ENCODE measurements at regions not wholly inside any gene's neighbourhood (a gene's known extent, or its start where the extent isn't known, plus 50 kb on each side); places are given as distances from the start of the nearest gene placed in this dataset.
"Not testable (repeated sequence)": the region's sequence is repeated elsewhere in the genome, so short reads cannot be mapped to it uniquely, and the experiment has no call there.

DNA sequence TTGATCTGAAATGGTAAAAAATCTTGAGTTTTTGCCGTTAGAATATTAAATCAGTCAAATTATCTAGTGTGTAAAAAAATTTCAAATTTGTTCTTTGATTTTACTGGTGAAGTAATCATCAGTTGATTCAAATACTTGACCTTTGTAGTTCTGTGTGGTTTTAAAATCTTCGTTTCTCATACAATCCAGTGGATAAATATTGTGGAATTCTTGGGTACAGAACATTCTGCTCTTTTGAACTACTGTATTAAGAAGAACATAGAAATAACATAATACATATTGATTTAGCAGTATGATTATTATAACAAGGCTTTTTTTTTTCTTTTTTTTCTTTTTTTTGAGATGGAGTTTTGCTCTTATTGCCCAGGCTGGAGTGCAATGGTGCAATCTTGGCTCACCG lies 491.8 kb downstream of the CD109 start:
- ChIA-PET POLR2A (no interaction called here), CTCF (no interaction called here)
- no peak for DNase-seq
- Mint-ChIP-seq H3K36me3 (ENCODE audit: low read depth) (no peaks in the 10 kb centered on the region), H3K9me3 (ENCODE audit: insufficient read depth) (no peaks in the 10 kb centered on the region), H3K4me3 (no peak overlapping the region), H3K4me1 (ENCODE audit: low read depth) (no peaks in the 10 kb centered on the region), H3K27me3 (ENCODE audit: low read depth) (no peaks in the 10 kb centered on the region), H3K27ac (no peak overlapping the region)
- ATAC-seq: no peak

DNA sequence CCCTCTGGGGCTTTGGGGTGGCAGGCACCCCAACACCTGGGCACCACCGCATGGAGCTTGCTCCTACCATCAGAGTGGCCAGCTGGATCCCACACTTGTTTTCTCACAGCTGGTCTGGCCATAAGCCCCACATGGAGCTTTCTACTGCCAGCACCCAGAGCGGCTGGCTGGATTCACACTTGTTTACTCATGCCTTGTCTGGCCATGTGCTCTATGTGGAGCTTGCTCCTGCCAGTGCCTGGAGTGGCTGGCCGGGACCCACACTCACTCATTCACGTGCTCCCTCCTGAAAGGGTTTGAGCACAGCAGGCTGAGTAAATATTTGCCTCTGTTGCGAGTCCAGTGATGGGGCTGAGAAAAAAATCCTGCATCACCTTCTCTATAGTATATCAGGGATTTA lies 487.0 kb downstream of the CD109 start:
- no peak overlapping the region for H3K27ac Mint-ChIP-seq

DNA sequence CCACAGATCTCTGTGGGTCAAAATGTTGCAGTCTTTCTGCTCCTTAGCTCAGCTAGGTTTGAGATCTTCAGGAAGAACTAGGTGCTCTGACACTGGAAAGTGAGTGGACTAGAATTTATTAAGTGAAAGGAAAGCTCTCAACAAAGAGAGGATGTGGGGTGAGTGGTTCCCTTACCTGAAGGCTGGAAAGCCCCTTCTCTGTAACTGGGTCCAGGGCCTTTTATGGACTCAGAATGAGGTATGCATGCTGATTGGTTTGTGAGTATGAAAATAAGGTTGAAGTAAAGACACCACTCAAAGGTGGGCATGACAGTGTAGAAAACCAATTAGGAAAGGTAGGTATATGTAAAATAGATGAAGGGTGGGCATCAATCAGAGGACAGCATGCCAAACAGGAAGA lies 485.5 kb downstream of the CD109 start:
- no peak overlapping the region for H3K27ac Mint-ChIP-seq
- ATAC-seq: no peak
- H3K4me3 Mint-ChIP-seq: no peak overlapping the region
- ChIA-PET CTCF (no interaction called here), POLR2A (no interaction called here)
- H3K27me3 Mint-ChIP-seq (ENCODE audit: low read depth): no peaks in the 10 kb centered on the region
- H3K9me3 Mint-ChIP-seq (ENCODE audit: insufficient read depth): no peaks in the 10 kb centered on the region
- H3K4me1 Mint-ChIP-seq (ENCODE audit: low read depth): no peaks in the 10 kb centered on the region
- no peaks in the 10 kb centered on the region for H3K36me3 Mint-ChIP-seq (ENCODE audit: low read depth)
- DNase-seq: no peak

More for the DNA sequence above, 487.0 kb downstream of the CD109 start:
- H3K27me3 Mint-ChIP-seq (ENCODE audit: low read depth): no peaks in the 10 kb centered on the region
- no peak overlapping the region for H3K4me3 Mint-ChIP-seq
- H3K9me3 Mint-ChIP-seq (ENCODE audit: insufficient read depth): no peaks in the 10 kb centered on the region
- no peaks in the 10 kb centered on the region for H3K4me1 Mint-ChIP-seq (ENCODE audit: low read depth)
- CTCF ChIA-PET: no interaction called here
- no peak for ATAC-seq
- POLR2A ChIA-PET: no interaction called here
- no peaks in the 10 kb centered on the region for H3K36me3 Mint-ChIP-seq (ENCODE audit: low read depth)
- DNase-seq: no peak

DNA sequence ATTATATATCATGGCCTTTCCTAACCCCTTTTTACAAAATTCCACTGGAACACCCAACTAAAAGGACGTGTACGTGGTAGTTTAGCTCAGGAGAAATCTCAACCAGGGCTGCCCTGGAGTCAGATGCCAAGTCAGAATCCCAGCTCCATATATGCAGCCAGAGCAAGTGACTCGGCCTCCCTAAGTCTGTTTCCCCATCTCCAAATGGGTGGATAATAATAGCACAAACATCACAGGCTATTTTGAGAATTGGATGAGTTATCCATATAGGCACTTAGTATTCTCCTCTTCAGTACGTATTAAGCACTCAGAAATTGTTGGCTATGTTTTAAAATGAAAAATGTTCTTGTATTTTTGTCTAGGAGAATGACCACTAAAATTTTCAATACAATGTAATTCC lies 481.5 kb downstream of the CD109 start:
- ATAC-seq (no peak), DNase-seq (no peak)
- Mint-ChIP-seq H3K36me3 (ENCODE audit: low read depth) (no peaks in the 10 kb centered on the region), H3K27me3 (ENCODE audit: low read depth) (no peaks in the 10 kb centered on the region), H3K4me3 (no peak overlapping the region), H3K27ac (no peak overlapping the region), H3K4me1 (ENCODE audit: low read depth) (no peaks in the 10 kb centered on the region), H3K9me3 (ENCODE audit: insufficient read depth) (no peaks in the 10 kb centered on the region)
- ChIA-PET POLR2A (no interaction called here), CTCF (no interaction called here)

DNA sequence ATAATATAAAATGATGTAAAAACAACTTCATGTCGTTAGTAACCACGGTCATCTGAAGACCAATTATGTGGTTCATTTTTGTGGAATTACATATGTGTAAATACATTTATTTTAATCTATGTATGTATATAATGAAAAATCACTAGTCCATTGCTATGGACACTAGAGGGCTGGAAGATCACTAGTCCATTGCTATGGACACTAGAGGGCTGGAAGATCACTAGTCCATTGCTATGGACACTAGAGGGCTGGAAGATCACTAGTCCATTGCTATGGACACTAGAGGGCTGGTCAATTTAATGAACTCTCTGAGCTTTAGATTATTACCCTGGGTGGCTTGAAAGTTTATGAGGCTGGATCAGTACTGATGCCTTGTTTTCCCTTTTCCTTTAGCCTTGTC lies 474.5 kb downstream of the CD109 start:
- POLR2A ChIA-PET; H3K9me3 Mint-ChIP-seq (ENCODE audit: insufficient read depth); DNase-seq; H3K27ac Mint-ChIP-seq; H3K36me3 Mint-ChIP-seq (ENCODE audit: low read depth); CTCF ChIA-PET; H3K27me3 Mint-ChIP-seq (ENCODE audit: low read depth); ATAC-seq; H3K4me3 Mint-ChIP-seq; H3K4me1 Mint-ChIP-seq (ENCODE audit: low read depth): not testable (repeated sequence)

DNA sequence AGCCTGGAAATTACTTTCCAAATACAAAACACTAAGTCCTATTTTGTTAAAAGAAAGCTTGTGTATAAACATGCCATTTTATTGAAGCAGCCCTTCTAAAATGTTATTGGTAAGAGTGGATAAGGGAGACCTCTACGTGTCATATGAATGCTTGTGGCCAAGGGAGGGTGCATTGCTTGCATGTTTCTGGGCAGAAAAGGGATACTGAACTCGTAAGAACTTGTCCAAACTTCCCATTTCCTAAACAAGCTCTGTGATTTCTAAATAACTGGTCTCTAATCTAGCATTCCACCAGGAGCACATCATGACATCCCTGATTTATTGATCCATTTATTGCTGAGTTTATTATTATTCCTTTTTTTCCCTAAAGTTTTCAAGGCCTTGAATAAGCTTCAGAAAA lies 474.1 kb downstream of the CD109 start:
- Mint-ChIP-seq H3K4me1 (ENCODE audit: low read depth) (no peaks in the 10 kb centered on the region), H3K9me3 (ENCODE audit: insufficient read depth) (no peaks in the 10 kb centered on the region), H3K27ac (no peak overlapping the region), H3K4me3 (no peak overlapping the region), H3K36me3 (ENCODE audit: low read depth) (no peaks in the 10 kb centered on the region), H3K27me3 (ENCODE audit: low read depth) (no peaks in the 10 kb centered on the region)
- ATAC-seq (no peak), DNase-seq (no peak)
- ChIA-PET POLR2A (no interaction called here), CTCF (no interaction called here)

DNA sequence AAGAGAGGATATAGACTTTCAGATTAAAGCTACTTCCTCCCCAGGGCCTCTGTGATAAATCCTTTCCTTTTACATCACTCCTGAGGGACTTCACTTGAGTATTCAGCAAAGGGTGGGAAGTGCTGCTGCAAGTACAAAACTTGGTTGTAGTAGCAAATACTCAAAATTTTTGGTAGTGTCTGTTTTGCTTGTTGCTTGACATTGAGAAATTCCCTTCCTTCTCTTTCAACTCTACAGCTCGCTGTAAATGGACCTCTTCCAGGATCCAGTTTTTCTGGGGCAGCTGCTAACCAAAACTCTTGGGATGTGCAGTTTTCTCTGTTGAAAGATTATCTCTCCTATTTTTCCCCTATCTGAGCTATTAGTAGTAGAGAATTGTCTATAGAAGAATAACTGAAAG lies 472.0 kb downstream of the CD109 start:
- H3K27ac Mint-ChIP-seq: no peak overlapping the region
- H3K4me3 Mint-ChIP-seq: no peak overlapping the region
- no peaks in the 10 kb centered on the region for H3K4me1 Mint-ChIP-seq (ENCODE audit: low read depth)
- no peaks in the 10 kb centered on the region for H3K36me3 Mint-ChIP-seq (ENCODE audit: low read depth)
- H3K9me3 Mint-ChIP-seq (ENCODE audit: insufficient read depth): no peaks in the 10 kb centered on the region
- ChIA-PET POLR2A (no interaction called here), CTCF (no interaction called here)
- ATAC-seq: no peak
- DNase-seq: no peak
- no peaks in the 10 kb centered on the region for H3K27me3 Mint-ChIP-seq (ENCODE audit: low read depth)

DNA sequence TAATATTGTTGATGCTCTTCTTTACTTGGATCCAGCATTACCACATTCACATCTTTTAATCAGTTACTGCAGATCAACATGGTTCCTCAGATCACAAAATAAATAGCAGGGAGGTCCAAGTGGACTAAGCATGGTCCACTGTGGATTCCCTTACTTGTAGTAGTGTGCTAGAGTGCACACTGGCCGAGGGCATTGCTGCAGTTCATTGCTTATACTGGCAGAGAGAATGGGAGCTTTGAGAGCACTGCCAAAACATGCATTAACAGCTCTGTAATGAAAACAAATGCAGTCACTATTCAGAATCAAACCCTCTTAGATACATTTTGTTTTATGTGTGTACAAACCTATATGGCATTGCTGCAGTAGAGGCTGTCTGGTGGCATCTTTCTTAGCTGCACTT lies 471.5 kb downstream of the CD109 start:
- Mint-ChIP-seq H3K27me3 (ENCODE audit: low read depth) (no peaks in the 10 kb centered on the region), H3K4me3 (no peak overlapping the region), H3K9me3 (ENCODE audit: insufficient read depth) (no peaks in the 10 kb centered on the region), H3K4me1 (ENCODE audit: low read depth) (no peaks in the 10 kb centered on the region), H3K36me3 (ENCODE audit: low read depth) (no peaks in the 10 kb centered on the region), H3K27ac (no peak overlapping the region)
- DNase-seq (no peak), ATAC-seq (no peak)
- CTCF ChIA-PET: no interaction called here
- POLR2A ChIA-PET: no interaction called here

DNA sequence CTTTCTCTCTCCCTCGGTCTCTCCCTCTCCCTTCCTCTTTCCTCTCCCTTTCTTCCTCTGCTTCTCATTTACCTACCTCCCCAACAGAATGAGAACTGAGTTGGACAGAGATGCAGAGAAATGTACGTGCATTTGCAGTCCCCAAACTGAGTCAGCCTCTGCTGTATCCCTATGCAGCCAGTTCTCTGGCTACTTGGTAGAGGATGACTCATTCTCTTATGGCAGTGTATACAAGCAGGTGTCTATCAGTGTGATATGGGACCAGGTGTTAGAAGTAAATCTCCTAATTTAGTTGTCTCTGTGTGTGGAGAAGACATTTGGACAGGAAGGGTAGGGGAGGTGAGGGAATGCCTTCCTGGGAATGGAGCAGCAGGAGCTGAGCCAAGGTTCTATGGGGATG lies 470.8 kb downstream of the CD109 start:
- ChIA-PET CTCF (no interaction called here), POLR2A (no interaction called here)
- no peaks in the 10 kb centered on the region for H3K9me3 Mint-ChIP-seq (ENCODE audit: insufficient read depth)
- no peaks in the 10 kb centered on the region for H3K36me3 Mint-ChIP-seq (ENCODE audit: low read depth)
- H3K4me3 Mint-ChIP-seq: no peak overlapping the region
- H3K27ac Mint-ChIP-seq: no peak overlapping the region
- DNase-seq: no peak
- ATAC-seq: no peak
- no peaks in the 10 kb centered on the region for H3K27me3 Mint-ChIP-seq (ENCODE audit: low read depth)
- H3K4me1 Mint-ChIP-seq (ENCODE audit: low read depth): no peaks in the 10 kb centered on the region

DNA sequence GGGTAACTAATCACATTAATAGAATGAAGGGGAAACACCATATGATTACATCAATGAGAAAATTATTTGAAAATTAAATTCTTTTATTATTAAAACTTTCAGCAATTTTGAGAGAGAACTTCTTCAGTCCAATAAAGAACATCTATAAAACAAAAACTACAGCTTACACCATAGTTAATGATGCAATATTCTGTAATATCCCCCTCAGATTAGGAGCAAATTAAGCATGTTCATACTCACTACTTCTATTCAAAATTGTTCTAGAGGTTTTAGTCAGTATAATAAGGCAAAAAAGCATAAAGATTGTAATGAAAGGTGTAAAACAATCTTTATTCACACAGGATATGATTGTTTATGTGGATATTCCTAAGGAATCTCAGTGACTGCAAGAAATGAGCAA lies 465.4 kb downstream of the CD109 start:
- Mint-ChIP-seq H3K27me3 (ENCODE audit: low read depth) (no peaks in the 10 kb centered on the region), H3K27ac (no peak overlapping the region), H3K4me1 (ENCODE audit: low read depth) (no peaks in the 10 kb centered on the region), H3K4me3 (no peak overlapping the region), H3K9me3 (ENCODE audit: insufficient read depth) (no peaks in the 10 kb centered on the region), H3K36me3 (ENCODE audit: low read depth) (no peaks in the 10 kb centered on the region)
- POLR2A ChIA-PET: no interaction called here
- CTCF ChIA-PET: no interaction called here
- DNase-seq: no peak
- no peak for ATAC-seq

DNA sequence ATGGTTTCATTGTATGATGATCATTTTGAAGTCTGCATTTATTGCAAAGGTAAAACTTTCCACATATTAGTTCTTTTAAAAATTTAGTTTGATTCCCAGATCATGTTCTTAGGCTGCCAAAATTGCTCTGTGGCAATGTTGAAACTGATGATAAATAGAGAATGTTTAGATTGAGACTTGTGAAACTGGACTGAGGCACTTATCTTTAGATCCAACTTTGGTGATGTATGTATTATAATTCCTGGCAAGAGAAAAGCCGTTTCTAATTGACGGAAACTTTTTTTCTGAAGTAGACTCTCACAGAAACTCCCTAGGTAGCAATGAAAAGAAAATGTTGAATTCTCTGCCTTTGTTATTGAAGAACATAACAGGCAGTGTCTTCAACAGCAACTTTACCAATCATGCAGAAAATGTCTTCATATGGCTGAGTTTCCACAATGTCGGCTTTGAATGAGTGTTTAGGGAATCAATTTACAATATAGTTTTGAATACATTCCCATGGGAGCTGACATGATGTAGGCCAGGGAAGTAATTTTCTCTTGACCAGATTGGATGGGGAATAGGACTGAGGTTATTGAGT lies 456.2 kb downstream of the CD109 start:
- DNase-seq: no peak
- ChIA-PET POLR2A (no interaction called here), CTCF (no interaction called here)

DNA sequence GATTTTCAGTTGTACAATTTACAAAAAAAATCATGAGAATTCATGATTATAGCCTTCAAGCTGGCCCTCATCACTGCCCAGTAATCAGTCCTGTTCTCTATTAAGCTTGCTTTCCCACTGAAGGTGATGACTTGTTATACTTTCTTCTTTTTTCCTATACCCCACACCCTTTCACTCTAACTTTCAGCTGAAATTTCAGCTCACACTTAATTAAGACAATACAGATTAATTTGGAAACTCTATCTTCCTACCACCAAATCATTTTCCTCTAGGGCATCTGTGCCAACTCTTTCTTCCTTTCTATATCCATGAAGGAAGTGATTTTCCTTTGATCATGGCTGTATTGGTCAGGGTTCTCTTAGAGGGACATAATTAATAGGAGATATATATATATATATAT lies 449.9 kb downstream of the CD109 start:
- DNase-seq: no peak
- ChIA-PET POLR2A (no interaction called here), CTCF (no interaction called here)
- H3K36me3 Mint-ChIP-seq (ENCODE audit: low read depth): no peaks in the 10 kb centered on the region
- no peak overlapping the region for H3K27ac Mint-ChIP-seq
- ATAC-seq: no peak
- no peak overlapping the region for H3K4me3 Mint-ChIP-seq
- H3K9me3 Mint-ChIP-seq (ENCODE audit: insufficient read depth): no peaks in the 10 kb centered on the region
- no peaks in the 10 kb centered on the region for H3K4me1 Mint-ChIP-seq (ENCODE audit: low read depth)
- H3K27me3 Mint-ChIP-seq (ENCODE audit: low read depth): no peaks in the 10 kb centered on the region

More for the DNA sequence above, 456.2 kb downstream of the CD109 start:
- no peak for ATAC-seq
- Mint-ChIP-seq H3K36me3 (ENCODE audit: low read depth) (no peaks in the 10 kb centered on the region), H3K27me3 (ENCODE audit: low read depth) (no peaks in the 10 kb centered on the region), H3K4me1 (ENCODE audit: low read depth) (no peaks in the 10 kb centered on the region), H3K27ac (no peak overlapping the region), H3K4me3 (no peak overlapping the region), H3K9me3 (ENCODE audit: insufficient read depth) (no peaks in the 10 kb centered on the region)

DNA sequence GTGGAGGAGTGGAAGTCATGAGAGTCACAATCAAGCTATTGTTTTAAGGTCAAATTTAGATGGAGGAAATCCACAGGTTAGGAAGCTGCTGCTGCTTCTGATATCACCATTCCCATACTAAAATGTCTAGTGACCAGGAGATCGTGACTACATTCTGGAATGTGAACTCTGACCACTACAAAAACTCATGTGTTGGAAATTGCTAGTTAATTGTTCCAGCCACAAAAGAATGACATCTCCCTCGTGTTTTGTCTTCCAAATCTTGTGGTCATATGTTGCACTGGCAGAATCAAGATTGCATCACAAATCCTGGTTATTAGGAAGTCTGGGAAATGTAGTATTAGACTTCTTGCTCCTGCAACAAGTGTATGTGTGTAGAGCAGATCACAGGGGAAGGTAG lies 441.9 kb downstream of the CD109 start:
- no peak overlapping the region for H3K27ac Mint-ChIP-seq
- ChIA-PET CTCF (no interaction called here), POLR2A (no interaction called here)
- H3K9me3 Mint-ChIP-seq (ENCODE audit: insufficient read depth): no peaks in the 10 kb centered on the region
- no peaks in the 10 kb centered on the region for H3K27me3 Mint-ChIP-seq (ENCODE audit: low read depth)
- no peaks in the 10 kb centered on the region for H3K36me3 Mint-ChIP-seq (ENCODE audit: low read depth)
- DNase-seq (no peak), ATAC-seq (no peak)
- no peak overlapping the region for H3K4me3 Mint-ChIP-seq
- H3K4me1 Mint-ChIP-seq (ENCODE audit: low read depth): no peaks in the 10 kb centered on the region

All from activated CD8-positive, alpha-beta T cell treated with anti-CD3 and anti-CD28 coated beads, Interleukin-2, amount 10 ng/mL, durations not matched to agents 7 days and 5 days (primary cell).